ENCODE measurements at regions not wholly inside any gene's neighbourhood (a gene's known extent, or its start where the extent isn't known, plus 50 kb on each side); places are given as distances from the start of the nearest gene placed in this dataset.

GRCh38 chr4:126702747-126703146 is 930.0 kb upstream of the INTU start:
- Histone ChIP-seq H3K36me3 (ENCODE audit: insufficient read depth, low read length) (no peaks in the 10 kb centered on the region), H3K4me1 (ENCODE audit: insufficient read depth, low read length) (no peaks in the 10 kb centered on the region)

GRCh38 chr4:126705266-126705665 is 927.5 kb upstream of the INTU start:
- no peak overlapping the region for H3K9ac ChIP-seq (ENCODE audit: low read depth, low read length)
- H3K4me1 ChIP-seq (ENCODE audit: insufficient read depth, low read length) = no peaks in the 10 kb centered on the region
- no peaks in the 10 kb centered on the region for H3K9me3 ChIP-seq (ENCODE audit: control insufficient read depth, insufficient read depth, low read length)
- H3K36me3 ChIP-seq (ENCODE audit: insufficient read depth, low read length) = no peaks in the 10 kb centered on the region

More at GRCh38 chr4:126702747-126703146, 930.0 kb upstream of the INTU start:
- Histone ChIP-seq H3K9me3 (ENCODE audit: control insufficient read depth, insufficient read depth, low read length) (no peaks in the 10 kb centered on the region), H3K9ac (ENCODE audit: low read depth, low read length) (no peak overlapping the region)

GRCh38 chr4:126708716-126709115 is 924.0 kb upstream of the INTU start:
- Histone ChIP-seq H3K36me3 (ENCODE audit: insufficient read depth, low read length) (no peaks in the 10 kb centered on the region), H3K4me1 (ENCODE audit: insufficient read depth, low read length) (no peaks in the 10 kb centered on the region), H3K9me3 (ENCODE audit: control insufficient read depth, insufficient read depth, low read length) (no peaks in the 10 kb centered on the region), H3K9ac (ENCODE audit: low read depth, low read length) (no peak overlapping the region)

- peaks cover 18% of the 10 kb centered on the region for H3K4me1 ChIP-seq (ENCODE audit: insufficient read depth, low read length)
- no peaks in the 10 kb centered on the region for H3K36me3 ChIP-seq (ENCODE audit: insufficient read depth, low read length)
- no peak overlapping the region for H3K9ac ChIP-seq (ENCODE audit: low read depth, low read length)
- H3K9me3 ChIP-seq (ENCODE audit: control insufficient read depth, insufficient read depth, low read length) = no peaks in the 10 kb centered on the region
These were observed 921.8 kb upstream of the INTU start for GRCh38 chr4:126710935-126711334.

GRCh38 chr4:126715067-126715466 is 917.7 kb upstream of the INTU start:
- H3K9ac ChIP-seq (ENCODE audit: low read depth, low read length) = no peak overlapping the region
- no peaks in the 10 kb centered on the region; the same call in 1 of the 2 replicates for H3K9me3 ChIP-seq (ENCODE audit: control insufficient read depth, insufficient read depth, low read length)
- peaks cover 24% of the 10 kb centered on the region for H3K4me1 ChIP-seq (ENCODE audit: insufficient read depth, low read length)
- no peaks in the 10 kb centered on the region for H3K36me3 ChIP-seq (ENCODE audit: insufficient read depth, low read length)

- Histone ChIP-seq H3K36me3 (ENCODE audit: insufficient read depth, low read length) (no peaks in the 10 kb centered on the region), H3K4me1 (ENCODE audit: insufficient read depth, low read length) (peaks cover 24% of the 10 kb centered on the region), H3K9ac (ENCODE audit: low read depth, low read length) (no peak overlapping the region), H3K9me3 (ENCODE audit: control insufficient read depth, insufficient read depth, low read length) (no peaks in the 10 kb centered on the region; the same call in 1 of the 2 replicates)
These were observed 917.1 kb upstream of the INTU start for GRCh38 chr4:126715681-126716080.

GRCh38 chr4:126718136-126718535 is 914.6 kb upstream of the INTU start:
- Histone ChIP-seq H3K36me3 (ENCODE audit: insufficient read depth, low read length) (no peaks in the 10 kb centered on the region), H3K9ac (ENCODE audit: low read depth, low read length) (no peak overlapping the region), H3K4me1 (ENCODE audit: insufficient read depth, low read length) (peaks cover 24% of the 10 kb centered on the region), H3K9me3 (ENCODE audit: control insufficient read depth, insufficient read depth, low read length) (no peaks in the 10 kb centered on the region; the same call in 1 of the 2 replicates)

GRCh38 chr4:126719852-126720251 is 912.9 kb upstream of the INTU start:
- no peak overlapping the region for H3K9ac ChIP-seq (ENCODE audit: low read depth, low read length)
- H3K4me1 ChIP-seq (ENCODE audit: insufficient read depth, low read length) = peaks cover 14% of the 10 kb centered on the region
- no peaks in the 10 kb centered on the region; the same call in 1 of the 2 replicates for H3K9me3 ChIP-seq (ENCODE audit: control insufficient read depth, insufficient read depth, low read length)
- no peaks in the 10 kb centered on the region for H3K36me3 ChIP-seq (ENCODE audit: insufficient read depth, low read length)

GRCh38 chr4:126725906-126726305 is 906.9 kb upstream of the INTU start:
- Histone ChIP-seq H3K36me3 (ENCODE audit: insufficient read depth, low read length) (no peaks in the 10 kb centered on the region), H3K9me3 (ENCODE audit: control insufficient read depth, insufficient read depth, low read length) (no peaks in the 10 kb centered on the region)

GRCh38 chr4:126727461-126727860 is 905.3 kb upstream of the INTU start:
- Histone ChIP-seq H3K4me1 (ENCODE audit: insufficient read depth, low read length) (no peaks in the 10 kb centered on the region), H3K36me3 (ENCODE audit: insufficient read depth, low read length) (no peaks in the 10 kb centered on the region), H3K9ac (ENCODE audit: low read depth, low read length) (no peak overlapping the region), H3K9me3 (ENCODE audit: control insufficient read depth, insufficient read depth, low read length) (no peaks in the 10 kb centered on the region)

More at GRCh38 chr4:126725906-126726305, 906.9 kb upstream of the INTU start:
- Histone ChIP-seq H3K4me1 (ENCODE audit: insufficient read depth, low read length) (no peaks in the 10 kb centered on the region), H3K9ac (ENCODE audit: low read depth, low read length) (no peak overlapping the region)

- no peaks in the 10 kb centered on the region for H3K9me3 ChIP-seq (ENCODE audit: control insufficient read depth, insufficient read depth, low read length)
- no peak overlapping the region for H3K9ac ChIP-seq (ENCODE audit: low read depth, low read length)
- H3K36me3 ChIP-seq (ENCODE audit: insufficient read depth, low read length) = no peaks in the 10 kb centered on the region
- no peaks in the 10 kb centered on the region for H3K4me1 ChIP-seq (ENCODE audit: insufficient read depth, low read length)
These were observed 901.7 kb upstream of the INTU start for GRCh38 chr4:126731062-126731461.

- H3K9ac ChIP-seq (ENCODE audit: low read depth, low read length) = no peak overlapping the region
- H3K36me3 ChIP-seq (ENCODE audit: insufficient read depth, low read length) = no peaks in the 10 kb centered on the region
- H3K9me3 ChIP-seq (ENCODE audit: control insufficient read depth, insufficient read depth, low read length) = no peaks in the 10 kb centered on the region
- H3K4me1 ChIP-seq (ENCODE audit: insufficient read depth, low read length) = no peaks in the 10 kb centered on the region
These were observed 899.5 kb upstream of the INTU start for GRCh38 chr4:126733301-126733700.

- H3K9ac ChIP-seq (ENCODE audit: low read depth, low read length) = no peak overlapping the region
These were observed 898.3 kb upstream of the INTU start for GRCh38 chr4:126734465-126734864.

GRCh38 chr4:126735294-126736132 is 897.2 kb upstream of the INTU start:
- no peak overlapping the region for H3K9ac ChIP-seq (ENCODE audit: low read depth, low read length)
- no peaks in the 10 kb centered on the region for H3K9me3 ChIP-seq (ENCODE audit: control insufficient read depth, insufficient read depth, low read length)
- no peaks in the 10 kb centered on the region for H3K36me3 ChIP-seq (ENCODE audit: insufficient read depth, low read length)
- H3K4me1 ChIP-seq (ENCODE audit: insufficient read depth, low read length) = no peaks in the 10 kb centered on the region

More at GRCh38 chr4:126734465-126734864, 898.3 kb upstream of the INTU start:
- no peaks in the 10 kb centered on the region for H3K4me1 ChIP-seq (ENCODE audit: insufficient read depth, low read length)
- H3K9me3 ChIP-seq (ENCODE audit: control insufficient read depth, insufficient read depth, low read length) = no peaks in the 10 kb centered on the region
- no peaks in the 10 kb centered on the region for H3K36me3 ChIP-seq (ENCODE audit: insufficient read depth, low read length)

- H3K9ac ChIP-seq (ENCODE audit: low read depth, low read length) = no peak overlapping the region
- H3K36me3 ChIP-seq (ENCODE audit: insufficient read depth, low read length) = no peaks in the 10 kb centered on the region
- H3K9me3 ChIP-seq (ENCODE audit: control insufficient read depth, insufficient read depth, low read length) = no peaks in the 10 kb centered on the region
- H3K4me1 ChIP-seq (ENCODE audit: insufficient read depth, low read length) = no peaks in the 10 kb centered on the region
These were observed 896.6 kb upstream of the INTU start for GRCh38 chr4:126736133-126736518.

Measured in ES-I3 (cell line).